ENCODE measurements at regions not wholly inside any gene's neighbourhood (a gene's known extent, or its start where the extent isn't known, plus 50 kb on each side); places are given as distances from the start of the nearest gene placed in this dataset.

- H3K4me2 ChIP-seq (ENCODE audit: extremely low read depth, insufficient read depth, low read length), result no peak overlapping the region
- no peaks in the 10 kb centered on the region for H3K36me3 ChIP-seq (ENCODE audit: control insufficient read depth, insufficient read depth, low read length)
- no peaks in the 10 kb centered on the region for H3K79me2 ChIP-seq (ENCODE audit: control insufficient read depth, insufficient read depth, low read length)
- H2AFZ ChIP-seq (ENCODE audit: low read length), result no peak overlapping the region
- no peak overlapping the region for H3K9ac ChIP-seq (ENCODE audit: insufficient read depth, low read length)
- H3K27me3 ChIP-seq (ENCODE audit: control insufficient read depth, insufficient read depth, low read length), result no peaks in the 10 kb centered on the region
- no peaks in the 10 kb centered on the region for H3K9me3 ChIP-seq (ENCODE audit: control insufficient read depth, insufficient read depth, low read depth, low read length)
- H3K4me1 ChIP-seq (ENCODE audit: control insufficient read depth, extremely low read depth, insufficient read depth, low read length), result no peaks in the 10 kb centered on the region
- H4K20me1 ChIP-seq (ENCODE audit: control insufficient read depth, extremely low read depth, insufficient read depth, low read length), result no peaks in the 10 kb centered on the region
- no peak for DNase-seq (ENCODE audit: low read depth in 2 of 2)
- TF ChIP-seq EZH2 (IDR thresholded peaks at IDR 0.05; ENCODE audit: low read length, missing control alignments), result no peak
- TF ChIP-seq CTCF (conservative IDR thresholded peaks at IDR 0.05 in 1 of 2, IDR thresholded peaks at IDR 0.05 in 1 of 2; ENCODE audit: low read depth in 1 of 2, low read length in 2 of 2), result no peak
- no peak overlapping the region for H3K27ac ChIP-seq (ENCODE audit: insufficient read depth, low read length)
- H3K4me3 ChIP-seq (replicated peaks in 1 of 4; ENCODE audit: control extremely low read depth in 1 of 4, insufficient read depth in 1 of 4, low read depth in 3 of 4, low read length in 4 of 4), result no peak overlapping the region
These were observed 615.8 kb upstream of the ZFHX3 start for GRCh38 chr16:73663720-73664119.

- no peaks in the 10 kb centered on the region for H3K36me3 ChIP-seq (ENCODE audit: control insufficient read depth, insufficient read depth, low read length)
- no peak for DNase-seq (ENCODE audit: low read depth in 2 of 2)
- TF ChIP-seq EZH2 (IDR thresholded peaks at IDR 0.05; ENCODE audit: low read length, missing control alignments) (no peak), CTCF (conservative IDR thresholded peaks at IDR 0.05 in 1 of 2, IDR thresholded peaks at IDR 0.05 in 1 of 2; ENCODE audit: low read depth in 1 of 2, low read length in 2 of 2) (no peak)
These were observed 588.3 kb upstream of the ZFHX3 start for GRCh38 chr16:73636196-73636595.

GRCh38 chr16:73629011-73629410, 581.1 kb upstream of the ZFHX3 start:
- no peaks in the 10 kb centered on the region for H3K79me2 ChIP-seq (ENCODE audit: control insufficient read depth, insufficient read depth, low read length)
- no peak overlapping the region for H3K4me3 ChIP-seq (replicated peaks in 1 of 4; ENCODE audit: control extremely low read depth in 1 of 4, insufficient read depth in 1 of 4, low read depth in 3 of 4, low read length in 4 of 4)
- DNase-seq (ENCODE audit: low read depth in 2 of 2), result no peak

More at GRCh38 chr16:73636196-73636595, 588.3 kb upstream of the ZFHX3 start:
- no peaks in the 10 kb centered on the region for H3K79me2 ChIP-seq (ENCODE audit: control insufficient read depth, insufficient read depth, low read length)
- no peak overlapping the region for H3K27ac ChIP-seq (ENCODE audit: insufficient read depth, low read length)
- no peaks in the 10 kb centered on the region for H3K27me3 ChIP-seq (ENCODE audit: control insufficient read depth, insufficient read depth, low read length)
- H2AFZ ChIP-seq (ENCODE audit: low read length), result no peak overlapping the region
- no peaks in the 10 kb centered on the region for H3K9me3 ChIP-seq (ENCODE audit: control insufficient read depth, insufficient read depth, low read depth, low read length)
- no peak overlapping the region for H3K4me2 ChIP-seq (ENCODE audit: extremely low read depth, insufficient read depth, low read length)
- H3K4me3 ChIP-seq (replicated peaks in 1 of 4; ENCODE audit: control extremely low read depth in 1 of 4, insufficient read depth in 1 of 4, low read depth in 3 of 4, low read length in 4 of 4), result no peak overlapping the region
- H3K9ac ChIP-seq (ENCODE audit: insufficient read depth, low read length), result no peak overlapping the region
- H4K20me1 ChIP-seq (ENCODE audit: control insufficient read depth, extremely low read depth, insufficient read depth, low read length), result no peaks in the 10 kb centered on the region
- H3K4me1 ChIP-seq (ENCODE audit: control insufficient read depth, extremely low read depth, insufficient read depth, low read length), result no peaks in the 10 kb centered on the region

More at GRCh38 chr16:73629011-73629410, 581.1 kb upstream of the ZFHX3 start:
- H3K27ac ChIP-seq (ENCODE audit: insufficient read depth, low read length), result no peak overlapping the region
- H2AFZ ChIP-seq (ENCODE audit: low read length), result no peak overlapping the region
- H4K20me1 ChIP-seq (ENCODE audit: control insufficient read depth, extremely low read depth, insufficient read depth, low read length), result no peaks in the 10 kb centered on the region
- no peaks in the 10 kb centered on the region for H3K27me3 ChIP-seq (ENCODE audit: control insufficient read depth, insufficient read depth, low read length)
- TF ChIP-seq CTCF (conservative IDR thresholded peaks at IDR 0.05 in 1 of 2, IDR thresholded peaks at IDR 0.05 in 1 of 2; ENCODE audit: low read depth in 1 of 2, low read length in 2 of 2) (no peak), EZH2 (IDR thresholded peaks at IDR 0.05; ENCODE audit: low read length, missing control alignments) (no peak)
- H3K4me2 ChIP-seq (ENCODE audit: extremely low read depth, insufficient read depth, low read length), result no peak overlapping the region
- H3K4me1 ChIP-seq (ENCODE audit: control insufficient read depth, extremely low read depth, insufficient read depth, low read length), result no peaks in the 10 kb centered on the region
- H3K9me3 ChIP-seq (ENCODE audit: control insufficient read depth, insufficient read depth, low read depth, low read length), result no peaks in the 10 kb centered on the region
- no peaks in the 10 kb centered on the region for H3K36me3 ChIP-seq (ENCODE audit: control insufficient read depth, insufficient read depth, low read length)
- H3K9ac ChIP-seq (ENCODE audit: insufficient read depth, low read length), result no peak overlapping the region

All from fibroblast of lung (primary cell).